Uterus (tissue), 3 donors: ENCODE measurements at regions not wholly inside any gene's neighbourhood (a gene's known extent, or its start where the extent isn't known, plus 50 kb on each side); places are given as distances from the start of the nearest gene placed in this dataset.
"Not testable (repeated sequence)": the region's sequence is repeated elsewhere in the genome, so short reads cannot be mapped to it uniquely, and the experiment has no call there.

Experiments
- DNase-seq, 2 donors: peaks; one replicate each; pipeline ENCODE4 v3.0.0-alpha.2; 2019 to 2020
- H3K27ac ChIP-seq, 2 donors: fragments of 200-600 bp; sonication (generic); 1 replicate in 1 of 2; 2 replicates in 1 of 2; pipeline ENCODE4 v1.5.1; 2016 to 2018
- H3K27me3 ChIP-seq, 2 donors: fragments of 200-600 bp; sonication (generic); one replicate each; pipeline ENCODE4 v1.5.1; 2018 to 2019; ENCODE audit warnings: control low read depth in 1 of 2
- H3K36me3 ChIP-seq, 2 donors: fragments of 200-600 bp; sonication (generic); one replicate each; pipeline ENCODE4 v1.5.1; 2019; ENCODE audit warnings: control low read depth in 1 of 2
- H3K4me1 ChIP-seq, 2 donors: fragments of 200-600 bp; sonication (generic); one replicate each; pipeline ENCODE4 v1.5.1; 2018 to 2019; ENCODE audit warnings: control low read depth in 1 of 2
- H3K4me3 ChIP-seq, 2 donors: fragments of 200-600 bp; sonication (generic); 1 replicate in 1 of 2; 2 replicates in 1 of 2; pipeline ENCODE4 v1.5.1; 2018 to 2019; ENCODE audit warnings: mild to moderate bottlenecking in 1 of 2
- H3K9me3 ChIP-seq, 2 donors: fragments of 200-600 bp; sonication (generic); one replicate each; pipeline ENCODE4 v1.5.1; 2019; ENCODE audit warnings: control low read depth in 1 of 2
- POLR2A ChIP-seq, 2 donors: fragments of 450-650 bp; IDR thresholded peaks; one replicate each; pipeline ENCODE4 v1.6.1; 2016; ENCODE audit warnings: antibody characterized with exemption in 2 of 2, mild to moderate bottlenecking in 1 of 2, moderate library complexity in 1 of 2
- intact Hi-C: fragments of 100-400 bp; cut with DNase I; formaldehyde crosslinking; loops from one replicate; pipeline ENCODE4 v1.15.1; 2023; ENCODE audit warnings: low total_unique reads
- TF ChIP-seq, protein P1 (sequence below), 4 experiments: fragments of 200-600 bp in 2 of 4; fragments of 450-650 bp in 2 of 4; sonication (generic) in 2 of 4; IDR thresholded peaks; one replicate each; pipeline ENCODE4 v1.5.1; 2016 to 2019; ENCODE audit warnings: antibody characterized with exemption in 4 of 4, mild to moderate bottlenecking in 2 of 4, moderate library complexity in 1 of 4
- donor health status: DM: yes; HTN: yes; CAD: no.

DNA sequence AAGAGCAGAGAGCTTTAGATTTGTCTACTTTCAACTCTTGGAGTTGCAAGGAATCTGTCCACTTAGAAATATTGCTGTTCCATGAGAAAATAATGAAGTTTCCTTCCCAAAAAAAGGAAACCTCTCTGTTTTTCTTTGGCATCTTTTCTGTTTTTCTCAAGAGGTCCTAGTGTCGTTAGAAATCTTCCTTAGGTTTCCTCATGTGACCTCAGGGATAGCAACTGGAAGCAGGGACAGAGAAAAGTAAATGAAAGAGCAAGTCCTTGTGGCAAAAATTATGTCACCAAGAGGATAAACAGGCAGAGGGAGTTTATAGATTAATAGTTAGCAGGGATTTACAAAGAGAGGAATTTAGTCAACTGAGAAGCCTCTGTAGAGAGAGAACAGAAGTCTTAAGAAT lies 478.4 kb upstream of the ADGRL3 start:
- TF ChIP-seq POLR2A (IDR thresholded peaks at IDR 0.05), result no peak
- TF ChIP-seq, protein P1, sequence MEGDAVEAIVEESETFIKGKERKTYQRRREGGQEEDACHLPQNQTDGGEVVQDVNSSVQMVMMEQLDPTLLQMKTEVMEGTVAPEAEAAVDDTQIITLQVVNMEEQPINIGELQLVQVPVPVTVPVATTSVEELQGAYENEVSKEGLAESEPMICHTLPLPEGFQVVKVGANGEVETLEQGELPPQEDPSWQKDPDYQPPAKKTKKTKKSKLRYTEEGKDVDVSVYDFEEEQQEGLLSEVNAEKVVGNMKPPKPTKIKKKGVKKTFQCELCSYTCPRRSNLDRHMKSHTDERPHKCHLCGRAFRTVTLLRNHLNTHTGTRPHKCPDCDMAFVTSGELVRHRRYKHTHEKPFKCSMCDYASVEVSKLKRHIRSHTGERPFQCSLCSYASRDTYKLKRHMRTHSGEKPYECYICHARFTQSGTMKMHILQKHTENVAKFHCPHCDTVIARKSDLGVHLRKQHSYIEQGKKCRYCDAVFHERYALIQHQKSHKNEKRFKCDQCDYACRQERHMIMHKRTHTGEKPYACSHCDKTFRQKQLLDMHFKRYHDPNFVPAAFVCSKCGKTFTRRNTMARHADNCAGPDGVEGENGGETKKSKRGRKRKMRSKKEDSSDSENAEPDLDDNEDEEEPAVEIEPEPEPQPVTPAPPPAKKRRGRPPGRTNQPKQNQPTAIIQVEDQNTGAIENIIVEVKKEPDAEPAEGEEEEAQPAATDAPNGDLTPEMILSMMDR (IDR thresholded peaks at IDR 0.05), result no peak

DNA sequence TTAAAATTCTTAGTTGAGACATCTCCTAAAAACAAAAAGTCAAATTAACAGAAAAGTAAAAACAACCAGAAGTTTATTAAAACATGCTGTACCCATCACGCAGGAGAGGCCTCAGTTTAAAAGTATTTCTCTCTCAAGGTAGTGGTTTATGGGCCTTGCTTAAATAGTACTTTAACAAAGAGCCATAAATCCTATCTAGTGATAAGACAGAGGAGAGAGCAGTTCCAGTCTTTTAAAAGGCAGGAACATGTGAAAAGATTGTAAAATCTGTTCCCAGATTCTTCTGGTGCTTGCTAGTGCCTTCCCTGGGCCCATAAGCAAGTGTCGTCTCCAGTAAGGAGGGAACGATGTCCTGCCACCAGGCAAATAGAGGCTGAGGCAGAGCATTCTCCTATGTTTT lies 476.3 kb upstream of the ADGRL3 start:
- Histone ChIP-seq H3K36me3 (no peaks in the 10 kb centered on the region), H3K27ac (no peak overlapping the region), H3K4me1 (no peaks in the 10 kb centered on the region), H3K27me3 (no peaks in the 10 kb centered on the region), H3K9me3 (no peaks in the 10 kb centered on the region), H3K4me3 (no peak overlapping the region)
- no peak for DNase-seq
- TF ChIP-seq POLR2A (IDR thresholded peaks at IDR 0.05), result no peak
- TF ChIP-seq, protein P1 (IDR thresholded peaks at IDR 0.05), result no peak
- intact Hi-C loops, result no loop called here

More for the DNA sequence above, 478.4 kb upstream of the ADGRL3 start:
- Histone ChIP-seq H3K36me3 (no peaks in the 10 kb centered on the region), H3K4me1 (no peaks in the 10 kb centered on the region), H3K9me3 (no peaks in the 10 kb centered on the region), H3K27ac (no peak overlapping the region), H3K27me3 (no peaks in the 10 kb centered on the region), H3K4me3 (no peak overlapping the region)
- DNase-seq, result no peak
- intact Hi-C loops, result no loop called here

DNA sequence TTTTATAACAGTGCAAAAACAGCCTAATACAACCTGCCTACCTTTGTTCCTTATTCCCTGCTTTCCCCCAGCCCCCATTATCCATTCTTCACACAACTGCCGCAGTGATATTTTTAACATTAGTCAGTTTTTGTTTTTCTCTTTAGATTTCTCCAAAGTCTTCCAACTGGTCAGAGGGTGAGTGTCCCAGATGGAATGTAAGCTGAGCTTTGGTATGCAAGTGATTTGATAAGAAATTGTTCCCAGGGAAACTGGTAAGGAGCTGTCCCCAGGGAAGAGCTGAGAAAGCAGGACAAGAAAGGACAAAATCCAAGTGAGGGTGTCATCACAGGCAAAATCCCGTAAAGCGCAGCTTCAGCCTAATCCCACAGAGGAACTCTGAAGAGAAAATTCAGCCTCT lies 475.5 kb upstream of the ADGRL3 start:
- intact Hi-C loops, result no loop called here

DNA sequence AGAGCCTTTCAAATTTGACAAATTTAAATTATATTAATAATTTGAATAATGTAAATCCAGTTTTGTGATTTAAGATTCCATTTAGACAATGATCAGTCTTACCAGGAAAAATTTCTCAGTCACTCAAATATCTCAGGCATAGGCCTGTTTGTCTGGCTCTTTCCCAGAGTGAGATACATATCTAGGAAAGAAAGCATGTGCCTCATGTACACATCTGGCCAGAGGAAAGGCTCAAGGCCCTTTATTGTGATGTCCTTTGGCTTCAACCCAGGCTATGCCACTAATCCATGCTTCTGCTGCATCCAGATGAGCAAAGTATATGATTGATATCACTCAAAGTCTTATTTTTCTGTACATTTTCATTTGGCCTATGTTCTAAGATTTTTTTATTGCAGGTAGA lies 473.3 kb upstream of the ADGRL3 start:
- Histone ChIP-seq H3K9me3 (no peaks in the 10 kb centered on the region), H3K4me3 (no peak overlapping the region), H3K4me1 (no peaks in the 10 kb centered on the region), H3K27ac (no peak overlapping the region), H3K27me3 (no peaks in the 10 kb centered on the region), H3K36me3 (no peaks in the 10 kb centered on the region)
- TF ChIP-seq, protein P1 (IDR thresholded peaks at IDR 0.05), result no peak
- no peak for DNase-seq
- intact Hi-C loops, result no loop called here

More for the DNA sequence above, 475.5 kb upstream of the ADGRL3 start:
- no peaks in the 10 kb centered on the region for H3K4me1 ChIP-seq
- TF ChIP-seq POLR2A (IDR thresholded peaks at IDR 0.05), result no peak
- TF ChIP-seq, protein P1 (IDR thresholded peaks at IDR 0.05), result no peak
- DNase-seq, result peak in 1 of 2 donors; percentile 16
- H3K4me3 ChIP-seq, result no peak overlapping the region
- no peaks in the 10 kb centered on the region for H3K9me3 ChIP-seq
- H3K36me3 ChIP-seq, result no peaks in the 10 kb centered on the region
- peak overlapping the region in 1 of 2 donors; percentile 46 for H3K27ac ChIP-seq
- no peaks in the 10 kb centered on the region for H3K27me3 ChIP-seq

DNA sequence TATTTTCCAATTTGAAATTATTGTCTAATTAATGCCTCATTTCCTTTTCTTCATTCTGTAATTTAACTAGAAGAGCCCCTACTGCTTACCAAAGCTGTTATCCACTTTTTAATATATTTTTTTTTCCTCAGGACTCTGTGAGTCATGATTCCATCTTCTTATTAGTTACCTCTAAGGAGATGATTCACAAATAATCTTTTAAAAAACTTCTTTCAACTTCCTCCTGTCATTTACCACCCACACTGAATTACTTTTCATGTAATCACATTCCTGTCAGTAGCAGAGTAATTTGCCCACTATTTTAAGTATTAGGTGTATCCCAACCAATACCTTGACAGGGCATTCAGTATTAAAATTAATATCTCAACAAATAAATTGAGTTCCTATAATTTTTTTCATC lies 470.9 kb upstream of the ADGRL3 start:
- Histone ChIP-seq H3K9me3 (no peaks in the 10 kb centered on the region), H3K4me1 (no peaks in the 10 kb centered on the region), H3K27me3 (no peaks in the 10 kb centered on the region), H3K4me3 (no peak overlapping the region), H3K27ac (no peak overlapping the region), H3K36me3 (no peaks in the 10 kb centered on the region)
- TF ChIP-seq, protein P1 (IDR thresholded peaks at IDR 0.05), result no peak
- no peak for TF ChIP-seq POLR2A (IDR thresholded peaks at IDR 0.05)
- intact Hi-C loops, result no loop called here
- DNase-seq, result no peak

DNA sequence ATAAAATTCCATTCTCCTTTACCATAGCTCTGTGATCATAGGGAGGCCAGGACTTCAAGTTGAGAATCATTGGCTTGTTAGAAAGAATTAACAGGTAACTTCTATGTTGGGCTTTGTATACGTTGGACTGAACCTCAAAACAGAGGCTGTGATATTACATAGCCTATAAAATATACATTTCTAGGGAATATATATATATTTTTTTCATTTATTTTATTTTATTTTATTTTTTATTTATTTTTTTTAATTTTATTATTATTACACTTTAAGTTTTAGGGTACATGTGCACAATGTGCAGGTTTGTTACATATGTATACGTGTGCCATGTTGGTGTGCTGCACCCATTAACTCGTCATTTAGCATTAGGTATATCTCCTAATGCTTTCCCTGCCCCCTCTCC lies 470.4 kb upstream of the ADGRL3 start:
- H3K4me1 ChIP-seq, intact Hi-C loops, H3K4me3 ChIP-seq, H3K27ac ChIP-seq, H3K27me3 ChIP-seq, H3K9me3 ChIP-seq, DNase-seq, H3K36me3 ChIP-seq: not testable (repeated sequence)
